Stimulated activated CD8-positive, alpha-beta memory T cell treated with anti-CD3 and anti-CD28 coated beads, Interleukin-7, amount 100 ng/mL, for 1 hour (primary cell): ENCODE measurements at regions not wholly inside any gene's neighbourhood (a gene's known extent, or its start where the extent isn't known, plus 50 kb on each side); places are given as distances from the start of the nearest gene placed in this dataset.
"Not testable (repeated sequence)": the region's sequence is repeated elsewhere in the genome, so short reads cannot be mapped to it uniquely, and the experiment has no call there.

ENCODE experiments used
- DNase-seq, 2 donors: peaks; one replicate each; pipeline ENCODE4 v3.0.0-alpha.2; 2020; ENCODE audit warnings: low read depth in 2 of 2

- not testable (repeated sequence) for DNase-seq
Observed at GRCh38 chr21:25531538-25532250, 75.6 kb downstream of the MRPL39 start.

- DNase-seq, result no peak
Observed at GRCh38 chr21:25528515-25528914, 78.8 kb downstream of the MRPL39 start.

- DNase-seq, result no peak
Observed at GRCh38 chr21:25518491-25518911, 88.8 kb downstream of the MRPL39 start.

- DNase-seq, result no peak
Observed at GRCh38 chr21:25515484-25516405, 91.5 kb downstream of the MRPL39 start.

GRCh38 chr21:25513810-25514209, 93.5 kb downstream of the MRPL39 start:
- DNase-seq, result no peak

- no peak for DNase-seq
Observed at GRCh38 chr21:25512095-25513081, 94.9 kb downstream of the MRPL39 start.

- no peak for DNase-seq
Observed at GRCh38 chr21:25509862-25510261, 97.4 kb downstream of the MRPL39 start.

- no peak for DNase-seq
Observed at GRCh38 chr21:25508364-25508763, 98.9 kb downstream of the MRPL39 start.

GRCh38 chr21:25507522-25507921, 99.8 kb downstream of the MRPL39 start:
- DNase-seq, result no peak

GRCh38 chr21:25506887-25507286, 100.4 kb downstream of the MRPL39 start:
- no peak for DNase-seq

- no peak for DNase-seq
Observed at GRCh38 chr21:25506261-25506660, 101.0 kb downstream of the MRPL39 start.

GRCh38 chr21:25503981-25504380, 103.3 kb downstream of the MRPL39 start:
- no peak for DNase-seq

- DNase-seq, result no peak
Observed at GRCh38 chr21:25501996-25502665, 105.2 kb downstream of the MRPL39 start.

GRCh38 chr21:25501462-25501861, 105.8 kb downstream of the MRPL39 start:
- no peak for DNase-seq

- no peak for DNase-seq
Observed at GRCh38 chr21:25500598-25500997, 106.7 kb downstream of the MRPL39 start.

GRCh38 chr21:25496825-25497482, 110.3 kb downstream of the MRPL39 start:
- no peak for DNase-seq

- DNase-seq, result no peak
Observed at GRCh38 chr21:25494804-25495203, 112.5 kb downstream of the MRPL39 start.

- no peak for DNase-seq
Observed at GRCh38 chr21:25493722-25494121, 113.6 kb downstream of the MRPL39 start.

- no peak for DNase-seq
Observed at GRCh38 chr21:25491267-25491666, 116.0 kb downstream of the MRPL39 start.

GRCh38 chr21:25490742-25491141, 116.5 kb downstream of the MRPL39 start:
- no peak for DNase-seq

- no peak for DNase-seq
Observed at GRCh38 chr21:25489673-25490072, 117.6 kb downstream of the MRPL39 start.
